ENCODE measurements at regions not wholly inside any gene's neighbourhood (a gene's known extent, or its start where the extent isn't known, plus 50 kb on each side); places are given as distances from the start of the nearest gene placed in this dataset.

- H3K9me3 Mint-ChIP-seq (ENCODE audit: unreplicated experiment): peaks cover 15% of the 10 kb centered on the region
- peak overlapping the region; percentile 67 for H3K27ac Mint-ChIP-seq (ENCODE audit: unreplicated experiment)
- no peak overlapping the region for H3K4me3 Mint-ChIP-seq (ENCODE audit: unreplicated experiment)
- H3K4me1 Mint-ChIP-seq (ENCODE audit: low read depth, unreplicated experiment): peaks cover 32% of the 10 kb centered on the region
- no peak for TF ChIP-seq CTCF (IDR thresholded peaks at IDR 0.05; ENCODE audit: partially characterized antibody, unreplicated experiment)
- peaks cover 2% of the 10 kb centered on the region for H3K36me3 Mint-ChIP-seq (ENCODE audit: unreplicated experiment)
- DNase-seq: no peak
- peaks cover 4% of the 10 kb centered on the region for H3K27me3 Mint-ChIP-seq (ENCODE audit: unreplicated experiment)
Observed at GRCh38 chr11:116189408-116190170, 583.2 kb downstream of the BUD13 start.

DNA sequence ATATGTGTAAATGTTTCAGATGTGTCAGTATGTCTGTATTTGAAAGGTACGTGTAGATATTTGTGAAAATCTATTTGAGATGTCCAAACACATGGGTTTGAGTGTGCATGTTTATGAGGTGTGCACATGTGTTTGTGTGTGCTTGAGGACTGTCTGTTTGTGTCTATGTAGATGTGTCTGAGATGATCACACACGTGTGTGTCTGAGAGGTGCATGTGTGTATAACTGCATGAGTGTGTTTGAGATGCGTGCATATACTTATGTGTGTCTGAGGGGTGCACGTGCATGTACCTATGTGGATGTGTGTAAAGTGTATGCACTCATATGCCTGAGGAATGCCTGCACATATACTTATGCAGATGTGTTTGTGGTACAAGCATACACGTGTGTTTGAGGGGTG is 584.4 kb downstream of the BUD13 start:
- Mint-ChIP-seq H3K4me1 (ENCODE audit: low read depth, unreplicated experiment) (peaks cover 30% of the 10 kb centered on the region), H3K36me3 (ENCODE audit: unreplicated experiment) (peaks cover 9% of the 10 kb centered on the region), H3K27me3 (ENCODE audit: unreplicated experiment) (peaks cover 7% of the 10 kb centered on the region), H3K9me3 (ENCODE audit: unreplicated experiment) (peaks cover 15% of the 10 kb centered on the region), H3K27ac (ENCODE audit: unreplicated experiment) (no peak overlapping the region), H3K4me3 (ENCODE audit: unreplicated experiment) (no peak overlapping the region)
- TF ChIP-seq CTCF (IDR thresholded peaks at IDR 0.05; ENCODE audit: partially characterized antibody, unreplicated experiment): no peak
- DNase-seq: no peak

GRCh38 chr11:116187026-116187425 is 585.8 kb downstream of the BUD13 start:
- no peak for TF ChIP-seq CTCF (IDR thresholded peaks at IDR 0.05; ENCODE audit: partially characterized antibody, unreplicated experiment)
- H3K9me3 Mint-ChIP-seq (ENCODE audit: unreplicated experiment): peaks cover 11% of the 10 kb centered on the region
- H3K27ac Mint-ChIP-seq (ENCODE audit: unreplicated experiment): no peak overlapping the region
- no peak overlapping the region for H3K4me3 Mint-ChIP-seq (ENCODE audit: unreplicated experiment)
- peaks cover 9% of the 10 kb centered on the region for H3K27me3 Mint-ChIP-seq (ENCODE audit: unreplicated experiment)
- H3K4me1 Mint-ChIP-seq (ENCODE audit: low read depth, unreplicated experiment): peaks cover 35% of the 10 kb centered on the region
- DNase-seq: no peak
- H3K36me3 Mint-ChIP-seq (ENCODE audit: unreplicated experiment): peaks cover 9% of the 10 kb centered on the region

GRCh38 chr11:116185551-116185950 is 587.2 kb downstream of the BUD13 start:
- no peak for TF ChIP-seq CTCF (IDR thresholded peaks at IDR 0.05; ENCODE audit: partially characterized antibody, unreplicated experiment)
- Mint-ChIP-seq H3K36me3 (ENCODE audit: unreplicated experiment) (peaks cover 9% of the 10 kb centered on the region), H3K27me3 (ENCODE audit: unreplicated experiment) (peaks cover 11% of the 10 kb centered on the region), H3K4me3 (ENCODE audit: unreplicated experiment) (peak overlapping the region; percentile 1), H3K4me1 (ENCODE audit: low read depth, unreplicated experiment) (peaks cover 50% of the 10 kb centered on the region), H3K27ac (ENCODE audit: unreplicated experiment) (peak overlapping the region; percentile 30), H3K9me3 (ENCODE audit: unreplicated experiment) (peaks cover 11% of the 10 kb centered on the region)
- DNase-seq: no peak

DNA sequence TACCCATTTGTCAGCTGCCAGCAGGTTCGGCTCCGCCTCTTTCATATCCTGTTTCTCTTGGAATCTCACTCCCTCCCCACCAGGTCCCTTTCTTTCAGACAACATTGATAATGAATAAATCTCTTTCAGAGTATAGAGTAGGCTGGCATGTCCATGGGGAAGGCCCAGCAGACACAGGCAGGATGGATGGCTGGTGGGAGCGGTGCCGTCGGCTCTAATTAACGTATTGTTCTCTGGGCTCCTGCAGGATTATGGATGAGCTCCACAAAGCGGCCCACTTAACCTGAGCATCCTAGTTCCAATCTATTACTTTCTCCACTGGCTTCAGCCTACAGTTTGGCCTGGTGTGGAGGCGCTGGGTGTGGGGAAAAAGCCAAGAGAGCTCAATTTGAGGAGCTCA is 588.0 kb downstream of the BUD13 start:
- no peak overlapping the region for H3K4me3 Mint-ChIP-seq (ENCODE audit: unreplicated experiment)

More for the DNA sequence above, 588.0 kb downstream of the BUD13 start:
- H3K9me3 Mint-ChIP-seq (ENCODE audit: unreplicated experiment): peaks cover 11% of the 10 kb centered on the region
- TF ChIP-seq CTCF (IDR thresholded peaks at IDR 0.05; ENCODE audit: partially characterized antibody, unreplicated experiment): no peak
- H3K4me1 Mint-ChIP-seq (ENCODE audit: low read depth, unreplicated experiment): peaks cover 56% of the 10 kb centered on the region
- H3K27ac Mint-ChIP-seq (ENCODE audit: unreplicated experiment): no peak overlapping the region
- H3K36me3 Mint-ChIP-seq (ENCODE audit: unreplicated experiment): peaks cover 9% of the 10 kb centered on the region
- DNase-seq: no peak
- peaks cover 11% of the 10 kb centered on the region for H3K27me3 Mint-ChIP-seq (ENCODE audit: unreplicated experiment)
